Vagina (tissue), 2 donors: ENCODE measurements at regions not wholly inside any gene's neighbourhood (a gene's known extent, or its start where the extent isn't known, plus 50 kb on each side); places are given as distances from the start of the nearest gene placed in this dataset.

Experiments
- DNase-seq, 2 donors: peaks; one replicate each; pipeline ENCODE4 v3.0.0-alpha.2; 2017; ENCODE audit errors: extremely low spot score in 2 of 2
- H3K27ac ChIP-seq: fragments of 200-600 bp; sonication (generic); one replicate; pipeline ENCODE4 v1.5.1; 2019
- H3K27me3 ChIP-seq: fragments of 200-600 bp; sonication (generic); one replicate; pipeline ENCODE4 v1.5.1; 2019
- H3K36me3 ChIP-seq, 2 donors: fragments of 200-600 bp; sonication (generic); one replicate each; pipeline ENCODE4 v1.5.1; 2017 to 2019
- H3K4me1 ChIP-seq: fragments of 200-600 bp; sonication (generic); one replicate; pipeline ENCODE4 v1.5.1; 2019
- H3K4me3 ChIP-seq, 2 donors: fragments of 200-600 bp; sonication (generic); 1 replicate in 1 of 2; 2 replicates in 1 of 2; pipeline ENCODE4 v1.5.1; 2016 to 2019
- H3K9me3 ChIP-seq: fragments of 200-600 bp; sonication (generic); one replicate; pipeline ENCODE4 v1.5.1; 2019
- CTCF ChIP-seq, 3 experiments: fragments of 450-650 bp in 2 of 3; fragments of 200-600 bp in 1 of 3; sonication (generic) in 1 of 3; IDR thresholded peaks; one replicate each; pipeline ENCODE4 v1.5.1; 2017 to 2019; ENCODE audit warnings: antibody characterized with exemption in 3 of 3, mild to moderate bottlenecking in 2 of 3, moderate library complexity in 2 of 3
- POLR2A ChIP-seq, 2 donors: fragments of 450-650 bp; IDR thresholded peaks; one replicate each; pipeline ENCODE4 v1.6.1; 2017; ENCODE audit warnings: antibody characterized with exemption in 2 of 2, mild to moderate bottlenecking in 2 of 2, moderate library complexity in 2 of 2
- POLR2AphosphoS5 ChIP-seq, 2 donors: sonication (generic); formaldehyde crosslinking; IDR thresholded peaks; one replicate each; pipeline ENCODE4 v1.9.0; 2017; ENCODE audit warnings: antibody characterized with exemption in 2 of 2, mild to moderate bottlenecking in 2 of 2, low read depth in 1 of 2; ENCODE audit not compliant: insufficient read depth in 1 of 2
- intact Hi-C: fragments of 100-400 bp; cut with DNase I; formaldehyde crosslinking; loops from one replicate; pipeline ENCODE4 v1.15.1; 2023

- Histone ChIP-seq H3K27me3 (no peaks in the 10 kb centered on the region), H3K27ac (no peak overlapping the region), H3K4me1 (no peaks in the 10 kb centered on the region), H3K4me3 (no peak overlapping the region), H3K9me3 (no peaks in the 10 kb centered on the region), H3K36me3 (no peaks in the 10 kb centered on the region)
- no peak for DNase-seq
- intact Hi-C loops: loop anchor here (1.0 kb wide), 1 partner anchor 16 kb away; no protein-coding TSS in a partner anchor
- TF ChIP-seq POLR2AphosphoS5 (IDR thresholded peaks at IDR 0.05; ENCODE audit: insufficient read depth in 1 of 2, low read depth in 1 of 2) (no peak), CTCF (IDR thresholded peaks at IDR 0.05) (no peak), POLR2A (IDR thresholded peaks at IDR 0.05) (no peak)
These were observed 88.9 kb downstream of the MATN1 start for GRCh38 chr1:30634507-30634906.

DNA sequence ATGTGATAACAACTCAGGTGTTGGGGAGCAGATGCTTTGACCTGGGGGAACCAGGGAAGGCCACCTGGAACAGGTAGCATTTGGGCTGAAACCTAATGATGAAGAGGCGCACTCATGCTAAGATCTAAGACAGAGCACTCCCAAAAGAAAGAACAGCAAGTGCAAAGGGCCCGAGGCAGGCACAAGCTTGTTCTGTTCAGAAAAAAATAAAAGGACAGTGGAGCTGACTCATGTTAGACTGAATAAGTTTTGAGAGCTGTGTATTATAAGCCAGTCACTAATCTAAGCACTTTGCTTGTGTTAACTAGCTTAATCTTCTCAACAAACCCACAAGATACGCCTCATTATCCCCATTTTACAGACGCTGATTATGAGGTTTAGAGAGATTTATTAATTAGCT lies 90.1 kb downstream of the MATN1 start:
- Histone ChIP-seq H3K27ac (no peak overlapping the region), H3K36me3 (no peaks in the 10 kb centered on the region), H3K9me3 (no peaks in the 10 kb centered on the region), H3K4me3 (no peak overlapping the region), H3K27me3 (no peaks in the 10 kb centered on the region), H3K4me1 (no peaks in the 10 kb centered on the region)
- no peak for TF ChIP-seq POLR2A (IDR thresholded peaks at IDR 0.05)
- no peak for TF ChIP-seq POLR2AphosphoS5 (IDR thresholded peaks at IDR 0.05; ENCODE audit: insufficient read depth in 1 of 2, low read depth in 1 of 2)
- TF ChIP-seq CTCF (IDR thresholded peaks at IDR 0.05): no peak
- intact Hi-C loops: no loop called here
- DNase-seq: no peak

- H3K36me3 ChIP-seq: no peaks in the 10 kb centered on the region
- no peak for TF ChIP-seq CTCF (IDR thresholded peaks at IDR 0.05)
- no peak overlapping the region for H3K27ac ChIP-seq
- no peaks in the 10 kb centered on the region for H3K9me3 ChIP-seq
- no peaks in the 10 kb centered on the region for H3K4me1 ChIP-seq
- intact Hi-C loops: no loop called here
- H3K4me3 ChIP-seq: no peak overlapping the region
- no peaks in the 10 kb centered on the region for H3K27me3 ChIP-seq
- no peak for DNase-seq
These were observed 90.9 kb downstream of the MATN1 start for GRCh38 chr1:30632481-30632880.

GRCh38 chr1:30631700-30632099 lies 91.7 kb downstream of the MATN1 start:
- intact Hi-C loops: no loop called here
- no peaks in the 10 kb centered on the region for H3K27me3 ChIP-seq
- no peaks in the 10 kb centered on the region for H3K36me3 ChIP-seq
- no peaks in the 10 kb centered on the region for H3K4me1 ChIP-seq
- H3K9me3 ChIP-seq: no peaks in the 10 kb centered on the region
- no peak overlapping the region for H3K27ac ChIP-seq
- TF ChIP-seq POLR2A (IDR thresholded peaks at IDR 0.05): no peak
- no peak for TF ChIP-seq POLR2AphosphoS5 (IDR thresholded peaks at IDR 0.05; ENCODE audit: insufficient read depth in 1 of 2, low read depth in 1 of 2)
- no peak for TF ChIP-seq CTCF (IDR thresholded peaks at IDR 0.05)
- DNase-seq: no peak
- H3K4me3 ChIP-seq: no peak overlapping the region

DNA sequence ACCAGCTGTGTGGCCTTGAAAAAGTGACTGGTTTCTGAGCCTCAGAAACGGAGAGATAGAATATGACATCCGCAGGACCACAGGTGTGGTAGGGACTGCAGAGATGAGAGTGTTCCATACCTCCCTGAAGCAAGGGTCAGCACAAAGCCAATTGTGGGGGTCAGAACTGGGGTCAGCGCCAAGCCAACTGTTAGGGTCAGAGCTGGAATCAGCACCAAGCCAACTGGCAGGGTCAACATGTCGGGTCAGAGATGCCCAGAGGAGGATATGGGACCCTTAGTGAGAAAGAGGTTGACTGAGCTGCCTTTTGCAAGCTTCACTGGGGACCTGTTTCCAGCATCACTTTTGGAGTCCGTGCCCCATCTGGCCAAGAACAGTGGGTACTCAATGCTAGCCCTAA lies 93.9 kb downstream of the MATN1 start:
- intact Hi-C loops: no loop called here
- Histone ChIP-seq H3K9me3 (no peaks in the 10 kb centered on the region), H3K27ac (no peak overlapping the region), H3K4me3 (no peak overlapping the region), H3K27me3 (no peaks in the 10 kb centered on the region), H3K36me3 (no peaks in the 10 kb centered on the region), H3K4me1 (no peaks in the 10 kb centered on the region)
- no peak for DNase-seq
- TF ChIP-seq POLR2AphosphoS5 (IDR thresholded peaks at IDR 0.05; ENCODE audit: insufficient read depth in 1 of 2, low read depth in 1 of 2) (no peak), CTCF (IDR thresholded peaks at IDR 0.05) (no peak), POLR2A (IDR thresholded peaks at IDR 0.05) (no peak)
